ENCODE measurements at regions not wholly inside any gene's neighbourhood (a gene's known extent, or its start where the extent isn't known, plus 50 kb on each side); places are given as distances from the start of the nearest gene placed in this dataset.

DNA sequence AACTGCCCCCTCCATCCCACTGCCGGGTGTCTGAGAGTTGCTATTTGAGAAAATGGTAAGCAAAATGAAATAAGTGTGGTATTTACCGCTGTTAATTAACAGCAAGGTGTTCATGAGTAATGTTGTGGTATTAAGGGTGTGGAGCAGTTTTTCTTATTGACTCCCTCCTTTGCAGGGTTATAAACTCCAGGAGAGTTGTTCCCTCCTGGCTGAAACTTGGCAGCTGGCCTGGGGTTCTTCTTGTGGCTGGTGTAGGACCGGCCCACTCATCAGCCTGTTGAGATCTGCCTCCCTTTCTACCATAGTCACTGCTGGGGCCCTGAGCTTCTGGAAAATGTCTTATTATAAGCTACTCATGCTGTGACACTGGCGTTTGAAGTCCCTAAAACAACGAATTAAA is 128.6 kb downstream of the SOX9 start:
- TF ChIP-seq, protein P1, sequence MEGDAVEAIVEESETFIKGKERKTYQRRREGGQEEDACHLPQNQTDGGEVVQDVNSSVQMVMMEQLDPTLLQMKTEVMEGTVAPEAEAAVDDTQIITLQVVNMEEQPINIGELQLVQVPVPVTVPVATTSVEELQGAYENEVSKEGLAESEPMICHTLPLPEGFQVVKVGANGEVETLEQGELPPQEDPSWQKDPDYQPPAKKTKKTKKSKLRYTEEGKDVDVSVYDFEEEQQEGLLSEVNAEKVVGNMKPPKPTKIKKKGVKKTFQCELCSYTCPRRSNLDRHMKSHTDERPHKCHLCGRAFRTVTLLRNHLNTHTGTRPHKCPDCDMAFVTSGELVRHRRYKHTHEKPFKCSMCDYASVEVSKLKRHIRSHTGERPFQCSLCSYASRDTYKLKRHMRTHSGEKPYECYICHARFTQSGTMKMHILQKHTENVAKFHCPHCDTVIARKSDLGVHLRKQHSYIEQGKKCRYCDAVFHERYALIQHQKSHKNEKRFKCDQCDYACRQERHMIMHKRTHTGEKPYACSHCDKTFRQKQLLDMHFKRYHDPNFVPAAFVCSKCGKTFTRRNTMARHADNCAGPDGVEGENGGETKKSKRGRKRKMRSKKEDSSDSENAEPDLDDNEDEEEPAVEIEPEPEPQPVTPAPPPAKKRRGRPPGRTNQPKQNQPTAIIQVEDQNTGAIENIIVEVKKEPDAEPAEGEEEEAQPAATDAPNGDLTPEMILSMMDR (IDR thresholded peaks at IDR 0.05; ENCODE audit: insufficient read depth, low read length, poor library complexity, severe bottlenecking), result no peak
- TF ChIP-seq EZH2phosphoT487 (conservative IDR thresholded peaks at IDR 0.05; ENCODE audit: low read length), result no peak
